Heart right ventricle (tissue), 16 donors: ENCODE measurements at regions not wholly inside any gene's neighbourhood (a gene's known extent, or its start where the extent isn't known, plus 50 kb on each side); places are given as distances from the start of the nearest gene placed in this dataset.

Experiments used
- ATAC-seq, 8 donors: fragments of 200-7000 bp; cut with Tn5 transposase; one replicate each; pipeline ENCODE4 v1.9.1; 2020; ENCODE audit warnings: mild to moderate bottlenecking in 8 of 8, moderate library complexity in 8 of 8, moderate number of reproducible peaks in 1 of 8
- DNase-seq, 2 donors: peaks; one replicate each; pipeline ENCODE4 v3.0.0-alpha.2; 2020
- H3K27ac ChIP-seq, 10 donors: fragments of 200-600 bp; sonication (generic) in 2 of 10; one replicate each; pipeline versions ENCODE4 v1.5.0 to v1.8.0; 2020 to 2022; ENCODE audit warnings: mild to moderate bottlenecking in 3 of 10
- H3K27me3 ChIP-seq, 7 donors: fragments of 200-600 bp; one replicate each; pipeline ENCODE4 v1.8.0; 2021 to 2022; ENCODE audit warnings: mild to moderate bottlenecking in 2 of 7
- H3K36me3 ChIP-seq, 9 donors: fragments of 200-600 bp; sonication (generic) in 1 of 9; one replicate each; pipeline versions ENCODE4 v1.5.0 to v1.8.0; 2020 to 2022; ENCODE audit warnings: mild to moderate bottlenecking in 2 of 9
- H3K4me1 ChIP-seq, 9 donors: fragments of 200-600 bp; sonication (generic) in 1 of 9; one replicate each; pipeline versions ENCODE4 v1.5.0 to v1.8.0; 2020 to 2022; ENCODE audit warnings: mild to moderate bottlenecking in 4 of 9
- H3K4me3 ChIP-seq, 10 donors: fragments of 200-600 bp; sonication (generic) in 2 of 10; one replicate each; pipeline versions ENCODE4 v1.5.0 to v1.8.0; 2020 to 2022; ENCODE audit warnings: mild to moderate bottlenecking in 7 of 10, moderate library complexity in 2 of 10
- H3K9me3 ChIP-seq, 11 donors: fragments of 200-600 bp in 10 of 11; sonication (generic) in 2 of 11; one replicate each; pipeline versions ENCODE4 v1.5.0 to v1.8.0; 2013 to 2022; ENCODE audit warnings: mild to moderate bottlenecking in 2 of 11, control low read depth in 1 of 11, moderate library complexity in 1 of 11
- CTCF ChIP-seq, 9 donors: fragments of 200-600 bp; sonication (generic) in 2 of 9; IDR thresholded peaks; one replicate each; pipeline versions ENCODE4 v1.5.0 to v1.8.0; 2021 to 2022; ENCODE audit warnings: antibody characterized with exemption in 9 of 9, mild to moderate bottlenecking in 5 of 9, moderate library complexity in 1 of 9
- WGBS, 2 donors: extraction: QIAGEN DNeasy Blood & Tissue Kit; methylation state at CpG; one replicate each; pipeline ENCODE4 v1.1.7; 2013; ENCODE audit warnings: inconsistent platforms in 1 of 2; 5-methylcytosine and 5-hydroxymethylcytosine counted together
- intact Hi-C, 10 donors: fragments of 100-400 bp; cut with DNase I; formaldehyde crosslinking; loops; one replicate each; pipeline versions ENCODE4 v1.11.1 to v1.14.2; 2022
- donor health status: Arrhythmogenic right ventricular cardiomyopathy.
- donor health status: ischemic (EF 13 %, LVEDD 7.1; RV severe dilation, severe dysfunction).
- donor health status: healthy with polysubstance abuse.
- donor health status: DM: no; HTN: yes; CAD: no.
- donor health status: DM: no; HTN: no; CAD: no.
- donor health status: ischemic (EF 25% LVEDD 6.9; RV normal size, moderate dysfunction).
- donor health status: ischemic (EF 25% LVEDD 5.7; RV mildly dilated, moderate dysfunction).
- donor health status: healthy.
- donor health status: DM: yes; HTN: yes; CAD: no.
- donor health status: Ischemic cardiomyopathy.
- donor health status: ischemic (EF 35%, LVEDD 5.7; RV mildly dilated, moderate dysfunction).
- donor health status: nonischemic (EF 11% LVEDD 7.7; RV severe dilation, severe dysfunction).
- donor health status: DM: yes; HTN: yes; CAD: no.
- donor health status: PGD.
- donor health status: ischemic (EF 29% LVEDD 5.4; RV normal size, mild dysfunction).
- donor health status: nonischemic (EF 23%, LVEDD 6.1; RV moderate dilation, normal function).

- no peak overlapping the region for H3K4me3 ChIP-seq
- H3K27ac ChIP-seq = no peak overlapping the region
- 88 to 89% methylated on average over 2 of the region's 2 CpGs for WGBS, 2 donors
- peaks cover 0 to 8% (median 0%) of the 10 kb centered on the region in 11 donors for H3K9me3 ChIP-seq
- DNase-seq = no peak
- TF ChIP-seq CTCF (IDR thresholded peaks at IDR 0.05) = no peak
- no peaks in the 10 kb centered on the region for H3K4me1 ChIP-seq
- ATAC-seq = no peak
- H3K36me3 ChIP-seq = no peaks in the 10 kb centered on the region
- intact Hi-C loops = no loop called here
- H3K27me3 ChIP-seq = peaks cover 0 to 6% (median 0%) of the 10 kb centered on the region in 7 donors
Measured at GRCh38 chr19:31988256-31988655, 357.2 kb upstream of the ZNF507 start.

GRCh38 chr19:31991984-31992655 lies 353.3 kb upstream of the ZNF507 start:
- WGBS, 2 donors = 81 to 86% methylated on average over 16 of the region's 16 CpGs
- Histone ChIP-seq H3K36me3 (no peaks in the 10 kb centered on the region), H3K4me3 (no peak overlapping the region), H3K9me3 (peaks cover 0 to 8% (median 0%) of the 10 kb centered on the region in 11 donors), H3K4me1 (no peaks in the 10 kb centered on the region), H3K27me3 (peaks cover 0 to 6% (median 0%) of the 10 kb centered on the region in 7 donors), H3K27ac (no peak overlapping the region)
- no peak for ATAC-seq
- intact Hi-C loops = no loop called here
- no peak for DNase-seq
- TF ChIP-seq CTCF (IDR thresholded peaks at IDR 0.05) = no peak

GRCh38 chr19:31992750-31993149 lies 352.7 kb upstream of the ZNF507 start:
- ATAC-seq = no peak
- no peak overlapping the region for H3K4me3 ChIP-seq
- no peak for DNase-seq
- no peaks in the 10 kb centered on the region for H3K4me1 ChIP-seq
- no peak for TF ChIP-seq CTCF (IDR thresholded peaks at IDR 0.05)
- H3K36me3 ChIP-seq = no peaks in the 10 kb centered on the region
- peaks cover 0 to 6% (median 0%) of the 10 kb centered on the region in 7 donors for H3K27me3 ChIP-seq
- WGBS, 2 donors = 80 to 83% methylated on average over 3 of the region's 3 CpGs
- H3K9me3 ChIP-seq = peaks cover 0 to 14% (median 0%) of the 10 kb centered on the region in 11 donors
- no peak overlapping the region for H3K27ac ChIP-seq
- intact Hi-C loops = no loop called here

- Histone ChIP-seq H3K9me3 (peaks cover 0 to 19% (median 0%) of the 10 kb centered on the region in 11 donors), H3K4me3 (no peak overlapping the region), H3K4me1 (no peaks in the 10 kb centered on the region), H3K36me3 (no peaks in the 10 kb centered on the region), H3K27ac (no peak overlapping the region), H3K27me3 (peaks cover 0 to 3% (median 0%) of the 10 kb centered on the region in 7 donors)
- intact Hi-C loops = no loop called here
- DNase-seq (no peak), ATAC-seq (no peak)
- TF ChIP-seq CTCF (IDR thresholded peaks at IDR 0.05) = no peak
Measured at GRCh38 chr19:31995546-31995945, 349.9 kb upstream of the ZNF507 start.
